Esophagus muscularis mucosa (tissue), 3 donors: ENCODE measurements at regions not wholly inside any gene's neighbourhood (a gene's known extent, or its start where the extent isn't known, plus 50 kb on each side); places are given as distances from the start of the nearest gene placed in this dataset.

Experiments used
- POLR2A ChIP-seq: fragments of 450-650 bp; IDR thresholded peaks from one replicate; pipeline ENCODE4 v1.6.1; 2017; ENCODE audit warnings: antibody characterized with exemption, moderate library complexity, mild to moderate bottlenecking, low read depth
- POLR2AphosphoS5 ChIP-seq, 2 donors: sonication (generic); formaldehyde crosslinking; IDR thresholded peaks; one replicate each; pipeline ENCODE4 v1.6.1; 2017; ENCODE audit warnings: antibody characterized with exemption in 2 of 2
- TF ChIP-seq, protein P1 (sequence below), 3 experiments: fragments of 200-600 bp in 2 of 3; fragments of 450-650 bp in 1 of 3; sonication (generic) in 2 of 3; IDR thresholded peaks; one replicate each; pipeline ENCODE4 v1.5.1; 2017 to 2019; ENCODE audit warnings: antibody characterized with exemption in 3 of 3, mild to moderate bottlenecking in 2 of 3, moderate library complexity in 1 of 3

GRCh38 chr12:78562368-78563205 is 302.0 kb upstream of the SYT1 start:
- TF ChIP-seq, protein P1, sequence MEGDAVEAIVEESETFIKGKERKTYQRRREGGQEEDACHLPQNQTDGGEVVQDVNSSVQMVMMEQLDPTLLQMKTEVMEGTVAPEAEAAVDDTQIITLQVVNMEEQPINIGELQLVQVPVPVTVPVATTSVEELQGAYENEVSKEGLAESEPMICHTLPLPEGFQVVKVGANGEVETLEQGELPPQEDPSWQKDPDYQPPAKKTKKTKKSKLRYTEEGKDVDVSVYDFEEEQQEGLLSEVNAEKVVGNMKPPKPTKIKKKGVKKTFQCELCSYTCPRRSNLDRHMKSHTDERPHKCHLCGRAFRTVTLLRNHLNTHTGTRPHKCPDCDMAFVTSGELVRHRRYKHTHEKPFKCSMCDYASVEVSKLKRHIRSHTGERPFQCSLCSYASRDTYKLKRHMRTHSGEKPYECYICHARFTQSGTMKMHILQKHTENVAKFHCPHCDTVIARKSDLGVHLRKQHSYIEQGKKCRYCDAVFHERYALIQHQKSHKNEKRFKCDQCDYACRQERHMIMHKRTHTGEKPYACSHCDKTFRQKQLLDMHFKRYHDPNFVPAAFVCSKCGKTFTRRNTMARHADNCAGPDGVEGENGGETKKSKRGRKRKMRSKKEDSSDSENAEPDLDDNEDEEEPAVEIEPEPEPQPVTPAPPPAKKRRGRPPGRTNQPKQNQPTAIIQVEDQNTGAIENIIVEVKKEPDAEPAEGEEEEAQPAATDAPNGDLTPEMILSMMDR (IDR thresholded peaks at IDR 0.05): no peak
- no peak for TF ChIP-seq POLR2A
- no peak for TF ChIP-seq POLR2AphosphoS5 (IDR thresholded peaks at IDR 0.05)
